Sigmoid colon (tissue), 6 donors: ENCODE measurements at regions not wholly inside any gene's neighbourhood (a gene's known extent, or its start where the extent isn't known, plus 50 kb on each side); places are given as distances from the start of the nearest gene placed in this dataset.
"Not testable (repeated sequence)": the region's sequence is repeated elsewhere in the genome, so short reads cannot be mapped to it uniquely, and the experiment has no call there.

Source experiments
- DNase-seq: peaks from one replicate; pipeline ENCODE4 v3.0.0-alpha.2; 2019
- H3K27ac ChIP-seq, 4 donors: fragments of 200-600 bp; sonication (generic); one replicate each; pipeline ENCODE4 v1.5.1; 2016 to 2019; ENCODE audit warnings: mild to moderate bottlenecking in 1 of 4
- H3K27me3 ChIP-seq, 3 donors: fragments of 200-600 bp; sonication (generic); one replicate each; pipeline ENCODE4 v1.5.1; 2019; ENCODE audit warnings: mild to moderate bottlenecking in 1 of 3
- H3K36me3 ChIP-seq, 4 donors: fragments of 200-600 bp; sonication (generic); one replicate each; pipeline ENCODE4 v1.5.1; 2016 to 2019
- H3K4me1 ChIP-seq, 4 donors: fragments of 200-600 bp; sonication (generic); one replicate each; pipeline ENCODE4 v1.5.1; 2017 to 2019
- H3K4me3 ChIP-seq, 4 donors: fragments of 200-600 bp; sonication (generic); one replicate each; pipeline ENCODE4 v1.5.1; 2017 to 2019; ENCODE audit warnings: mild to moderate bottlenecking in 2 of 4, moderate library complexity in 1 of 4
- H3K9me3 ChIP-seq, 4 donors: fragments of 200-600 bp in 3 of 4; sonication (generic) in 3 of 4; one replicate each; pipeline versions ENCODE4 v1.5.1 to v1.6.1; 2013 to 2019
- EP300 ChIP-seq, 4 donors: sonication (generic); formaldehyde crosslinking; IDR thresholded peaks; one replicate each; pipeline ENCODE4 v1.6.1; 2017; ENCODE audit warnings: antibody characterized with exemption in 4 of 4
- POLR2A ChIP-seq, 2 donors: fragments of 450-650 bp; IDR thresholded peaks; one replicate each; pipeline ENCODE4 v1.6.1; 2016; ENCODE audit warnings: antibody characterized with exemption in 2 of 2, mild to moderate bottlenecking in 2 of 2, moderate library complexity in 2 of 2
- POLR2AphosphoS5 ChIP-seq, 4 donors: sonication (generic); formaldehyde crosslinking; IDR thresholded peaks; one replicate each; pipeline ENCODE4 v1.6.1; 2017; ENCODE audit warnings: antibody characterized with exemption in 4 of 4
- WGBS, 2 donors: extraction: QIAGEN DNeasy Blood & Tissue Kit; methylation state at CpG; one replicate each; pipeline ENCODE4 v1.1.7; 2013; 5-methylcytosine and 5-hydroxymethylcytosine counted together
- intact Hi-C: fragments of 100-400 bp; cut with DNase I; formaldehyde crosslinking; loops from one replicate; pipeline ENCODE4 v1.15.1; 2023
- TF ChIP-seq, protein P1 (sequence below), 4 experiments: fragments of 450-650 bp in 3 of 4; fragments of 200-600 bp in 1 of 4; IDR thresholded peaks; one replicate each; pipeline ENCODE4 v1.5.1; 2016 to 2019; ENCODE audit warnings: antibody characterized with exemption in 4 of 4, mild to moderate bottlenecking in 3 of 4, moderate library complexity in 2 of 4
- donor health status: healthy with polysubstance abuse.
- donor health status: healthy.

GRCh38 chrX:40530509-40530908, 50.3 kb upstream of the ATP6AP2 start:
- intact Hi-C loops = no loop called here
- no peaks in the 10 kb centered on the region for H3K4me1 ChIP-seq
- no peaks in the 10 kb centered on the region for H3K27me3 ChIP-seq
- no peak for DNase-seq
- H3K36me3 ChIP-seq = no peaks in the 10 kb centered on the region
- no peak overlapping the region for H3K4me3 ChIP-seq
- H3K9me3 ChIP-seq = no peaks in the 10 kb centered on the region
- TF ChIP-seq EP300 (IDR thresholded peaks at IDR 0.05) (no peak), POLR2A (IDR thresholded peaks at IDR 0.05) (no peak), POLR2AphosphoS5 (IDR thresholded peaks at IDR 0.05) (no peak)
- no peak overlapping the region for H3K27ac ChIP-seq
- WGBS, 2 donors = 30 to 65% methylated on average over 2 of the region's 2 CpGs

DNA sequence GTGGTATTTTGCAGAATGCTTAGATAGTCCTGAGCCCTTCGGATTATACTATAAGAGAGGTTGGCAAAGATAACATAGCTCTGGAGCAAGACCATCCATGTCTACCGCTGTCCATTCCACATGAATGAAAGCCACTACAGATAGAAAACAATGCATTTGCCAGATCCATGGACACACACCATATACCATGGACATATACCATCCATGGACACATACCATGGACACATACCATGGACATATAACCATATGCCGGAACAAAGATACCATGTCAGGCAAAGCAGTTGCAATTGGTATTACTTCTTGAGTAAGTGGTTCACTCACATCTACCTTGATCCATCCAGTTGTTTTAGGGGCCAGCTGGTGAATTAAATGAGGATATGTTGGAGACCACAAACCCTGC, 53.2 kb upstream of the ATP6AP2 start:
- Histone ChIP-seq H3K9me3 (no peaks in the 10 kb centered on the region), H3K4me3 (no peak overlapping the region), H3K27ac (no peak overlapping the region), H3K27me3 (no peaks in the 10 kb centered on the region), H3K36me3 (no peaks in the 10 kb centered on the region), H3K4me1 (no peaks in the 10 kb centered on the region)
- no peak for TF ChIP-seq EP300 (IDR thresholded peaks at IDR 0.05)
- TF ChIP-seq POLR2A (IDR thresholded peaks at IDR 0.05) = no peak
- TF ChIP-seq, protein P1, sequence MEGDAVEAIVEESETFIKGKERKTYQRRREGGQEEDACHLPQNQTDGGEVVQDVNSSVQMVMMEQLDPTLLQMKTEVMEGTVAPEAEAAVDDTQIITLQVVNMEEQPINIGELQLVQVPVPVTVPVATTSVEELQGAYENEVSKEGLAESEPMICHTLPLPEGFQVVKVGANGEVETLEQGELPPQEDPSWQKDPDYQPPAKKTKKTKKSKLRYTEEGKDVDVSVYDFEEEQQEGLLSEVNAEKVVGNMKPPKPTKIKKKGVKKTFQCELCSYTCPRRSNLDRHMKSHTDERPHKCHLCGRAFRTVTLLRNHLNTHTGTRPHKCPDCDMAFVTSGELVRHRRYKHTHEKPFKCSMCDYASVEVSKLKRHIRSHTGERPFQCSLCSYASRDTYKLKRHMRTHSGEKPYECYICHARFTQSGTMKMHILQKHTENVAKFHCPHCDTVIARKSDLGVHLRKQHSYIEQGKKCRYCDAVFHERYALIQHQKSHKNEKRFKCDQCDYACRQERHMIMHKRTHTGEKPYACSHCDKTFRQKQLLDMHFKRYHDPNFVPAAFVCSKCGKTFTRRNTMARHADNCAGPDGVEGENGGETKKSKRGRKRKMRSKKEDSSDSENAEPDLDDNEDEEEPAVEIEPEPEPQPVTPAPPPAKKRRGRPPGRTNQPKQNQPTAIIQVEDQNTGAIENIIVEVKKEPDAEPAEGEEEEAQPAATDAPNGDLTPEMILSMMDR (IDR thresholded peaks at IDR 0.05) = no peak
- no peak for TF ChIP-seq POLR2AphosphoS5 (IDR thresholded peaks at IDR 0.05)
- WGBS, 2 donors = 97 to 98% methylated on average over 3 of the region's 3 CpGs
- DNase-seq = no peak
- intact Hi-C loops = no loop called here

DNA sequence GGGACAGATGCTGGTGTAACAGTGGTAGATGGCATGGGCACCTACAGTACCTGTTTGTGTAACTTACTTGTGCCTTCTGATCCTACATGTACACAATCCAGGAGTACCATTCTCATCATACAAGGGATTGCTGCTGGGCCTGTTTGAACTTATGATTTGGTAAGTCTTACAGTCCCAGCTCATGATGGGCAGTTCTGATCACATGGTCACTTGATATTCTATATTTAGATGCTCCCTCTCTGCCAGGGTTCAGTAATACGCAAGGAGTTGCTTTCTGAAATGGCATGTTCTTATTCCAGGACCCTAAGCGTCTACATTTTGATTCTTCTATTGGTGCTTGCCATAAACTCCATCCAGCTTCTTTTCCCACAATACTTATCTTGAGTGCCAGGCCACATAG, 54.4 kb upstream of the ATP6AP2 start:
- H3K4me1 ChIP-seq = no peaks in the 10 kb centered on the region
- TF ChIP-seq POLR2A (IDR thresholded peaks at IDR 0.05) (no peak), POLR2AphosphoS5 (IDR thresholded peaks at IDR 0.05) (no peak), EP300 (IDR thresholded peaks at IDR 0.05) (no peak)
- TF ChIP-seq, protein P1 (IDR thresholded peaks at IDR 0.05) = no peak
- no peaks in the 10 kb centered on the region for H3K27me3 ChIP-seq
- WGBS, 2 donors = 90 to 97% methylated on average over 2 of the region's 2 CpGs
- no peak overlapping the region for H3K27ac ChIP-seq
- intact Hi-C loops = no loop called here
- no peak overlapping the region for H3K4me3 ChIP-seq
- DNase-seq = no peak
- no peaks in the 10 kb centered on the region for H3K9me3 ChIP-seq
- no peaks in the 10 kb centered on the region for H3K36me3 ChIP-seq

- H3K9me3 ChIP-seq, H3K4me3 ChIP-seq, H3K27me3 ChIP-seq, H3K4me1 ChIP-seq, H3K36me3 ChIP-seq, H3K27ac ChIP-seq, DNase-seq, intact Hi-C loops: not testable (repeated sequence)
- 89 to 90% methylated on average over 1 of the region's 1 CpG for WGBS, 2 donors
Observed at GRCh38 chrX:40525901-40526300, 54.9 kb upstream of the ATP6AP2 start.

DNA sequence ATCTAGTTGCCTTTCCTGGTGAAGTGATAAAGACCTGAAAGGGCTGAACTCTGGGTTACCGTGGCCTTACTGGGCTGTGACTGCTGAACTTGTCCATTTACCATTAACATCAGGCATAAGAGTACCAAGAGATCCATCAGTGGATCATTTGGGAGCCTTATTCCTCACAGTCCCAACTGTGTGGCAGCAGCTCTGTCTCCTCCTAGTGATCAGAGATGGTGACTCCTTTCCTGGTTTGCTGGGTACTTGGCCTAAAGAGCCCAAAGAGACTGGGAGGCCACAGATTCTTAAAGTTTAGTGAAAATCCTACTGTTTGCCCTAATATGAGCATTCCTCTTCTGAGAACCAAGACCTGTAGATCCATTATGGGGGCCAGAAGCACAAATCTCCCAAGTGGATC, 56.3 kb upstream of the ATP6AP2 start:
- Histone ChIP-seq H3K36me3 (no peaks in the 10 kb centered on the region), H3K9me3 (no peaks in the 10 kb centered on the region), H3K4me3 (no peak overlapping the region), H3K27me3 (no peaks in the 10 kb centered on the region), H3K4me1 (no peaks in the 10 kb centered on the region), H3K27ac (no peak overlapping the region)
- no peak for DNase-seq
- 91 to 97% methylated on average over 1 of the region's 1 CpG for WGBS, 2 donors
- TF ChIP-seq POLR2A (IDR thresholded peaks at IDR 0.05) (no peak), POLR2AphosphoS5 (IDR thresholded peaks at IDR 0.05) (no peak), EP300 (IDR thresholded peaks at IDR 0.05) (no peak)
- TF ChIP-seq, protein P1 (IDR thresholded peaks at IDR 0.05) = no peak
- intact Hi-C loops = no loop called here

DNA sequence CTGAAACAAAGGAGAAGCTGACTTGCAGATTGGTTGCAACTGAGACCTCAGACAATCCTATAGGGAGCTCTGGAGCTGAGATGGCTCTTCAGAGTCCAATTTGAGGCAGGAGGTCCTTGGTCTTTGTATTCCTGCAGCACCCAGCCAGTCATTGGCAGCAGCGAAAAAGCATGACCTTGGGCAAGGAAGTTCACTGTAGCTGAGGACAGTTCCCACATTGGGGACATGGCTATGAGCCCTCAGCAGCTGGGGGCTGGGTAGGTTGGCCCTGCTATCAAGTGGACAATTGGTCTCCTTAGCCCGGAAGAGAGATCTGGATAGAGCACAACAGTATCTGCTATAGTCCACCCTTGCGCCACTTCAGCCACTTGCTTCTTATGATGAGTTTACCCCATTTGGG, 56.9 kb upstream of the ATP6AP2 start:
- no peaks in the 10 kb centered on the region for H3K27me3 ChIP-seq
- TF ChIP-seq POLR2AphosphoS5 (IDR thresholded peaks at IDR 0.05) (no peak), EP300 (IDR thresholded peaks at IDR 0.05) (no peak), POLR2A (IDR thresholded peaks at IDR 0.05) (no peak)
- TF ChIP-seq, protein P1 (IDR thresholded peaks at IDR 0.05) = no peak
- WGBS, 2 donors = 95 to 98% methylated on average over 3 of the region's 3 CpGs
- H3K4me1 ChIP-seq = no peaks in the 10 kb centered on the region
- no peak for DNase-seq
- H3K4me3 ChIP-seq = no peak overlapping the region
- H3K36me3 ChIP-seq = no peaks in the 10 kb centered on the region
- intact Hi-C loops = no loop called here
- no peak overlapping the region for H3K27ac ChIP-seq
- no peaks in the 10 kb centered on the region for H3K9me3 ChIP-seq
